ENCODE measurements at regions not wholly inside any gene's neighbourhood (a gene's known extent, or its start where the extent isn't known, plus 50 kb on each side); places are given as distances from the start of the nearest gene placed in this dataset.

DNA sequence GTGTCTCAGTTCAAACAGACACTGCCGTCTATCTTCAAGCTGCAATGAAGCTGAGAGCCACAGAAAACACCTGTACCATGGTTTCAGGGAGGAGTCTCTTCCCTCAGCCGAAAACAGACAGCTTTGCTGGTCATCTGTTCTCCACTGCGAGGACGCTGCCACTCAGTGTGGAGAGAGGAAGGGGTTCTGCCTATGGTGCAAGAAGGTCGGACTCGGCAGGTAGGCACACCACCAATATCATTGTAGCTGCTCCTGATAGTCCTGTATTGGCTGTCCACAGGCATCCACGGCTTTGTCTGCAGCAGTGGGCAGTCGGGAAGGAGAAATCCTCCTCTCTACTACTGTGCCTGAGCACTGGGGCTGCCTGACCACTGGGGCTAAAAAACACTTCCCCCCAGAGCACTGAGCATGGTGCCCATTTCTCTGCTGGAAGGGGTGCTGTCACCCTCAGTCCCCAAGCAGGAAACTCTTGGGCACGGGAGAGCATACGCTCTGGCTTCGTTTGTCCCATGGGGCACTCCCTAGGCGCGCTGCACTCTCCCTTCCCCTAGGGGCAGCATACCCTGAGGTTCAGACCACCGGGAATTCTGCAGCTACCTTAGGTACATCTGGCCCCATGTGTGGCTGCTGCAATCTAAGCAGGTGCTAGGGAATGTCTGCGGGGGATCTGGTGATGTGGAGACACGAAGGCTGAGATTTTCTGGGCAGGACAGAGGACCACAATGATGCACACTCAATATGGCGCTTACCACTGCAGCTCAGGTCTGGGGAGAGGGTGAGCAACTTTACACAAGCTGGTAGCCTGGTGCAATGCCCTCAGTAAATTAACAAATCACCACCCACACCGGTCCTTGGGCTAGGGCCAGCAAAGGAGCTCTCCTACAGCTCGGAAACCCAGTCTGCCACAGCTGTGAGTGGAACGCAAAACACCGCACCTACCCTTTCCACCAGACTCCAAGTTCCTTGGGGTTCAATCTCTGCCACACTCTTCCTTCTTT lies 880.9 kb upstream of the SEMA6A start:
- Histone ChIP-seq H3K9ac (ENCODE audit: control insufficient read depth, insufficient read depth, low read length) (no peak overlapping the region), H3K27ac (ENCODE audit: control insufficient read depth, insufficient read depth) (no peak overlapping the region), H3K36me3 (ENCODE audit: control insufficient read depth in 2 of 2, insufficient read depth in 2 of 2, low read length in 1 of 2) (no peaks in the 10 kb centered on the region), H2AFZ (ENCODE audit: control insufficient read depth, low read depth, low read length) (peak overlapping the region; percentile 65), H3K27me3 (replicated peaks in 1 of 2; ENCODE audit: control insufficient read depth in 2 of 2, insufficient read depth in 2 of 2, low read length in 1 of 2) (no peaks in the 10 kb centered on the region), H3K4me3 (peak overlapping the region; percentile 1; the same call in 1 of the 2 replicates), H4K20me1 (ENCODE audit: control insufficient read depth, insufficient read depth) (no peaks in the 10 kb centered on the region), H3K4me2 (ENCODE audit: control insufficient read depth, insufficient read depth) (peak overlapping the region; percentile 46; the same call in 1 of the 2 replicates), H3K9me3 (replicated peaks; ENCODE audit: control insufficient read depth, insufficient read depth, low read length) (no peaks in the 10 kb centered on the region), H3K79me2 (ENCODE audit: control insufficient read depth, insufficient read depth, low read length) (no peaks in the 10 kb centered on the region), H3K4me1 (ENCODE audit: control insufficient read depth, insufficient read depth, low read length) (no peaks in the 10 kb centered on the region)
- WGBS (ENCODE audit: insufficient coverage, insufficient replicate concordance, low lambda C conversion rate, missing lambda C conversion rate) = 22% methylated on average over 21 of the region's 21 CpGs
- ChIA-PET RAD21 (ENCODE audit: unreplicated experiment) (interaction anchor here (0.6 to 1.9 kb wide), 10 partner anchors 13 to 1500 kb away, joined by 3 to 10 read pairs (median 3); partner anchors contain the start of gene SEMA6A), SMC1A (ENCODE audit: uncharacterized antibody, unreplicated experiment) (interaction anchor here (0.7 to 1.6 kb wide), 7 partner anchors 16 to 1157 kb away, joined by 3 to 6 read pairs (median 3); no protein-coding TSS in a partner anchor), POLR2A (no interaction called here), CTCF (interaction anchor here (0.5 to 2.9 kb wide), 47 partner anchors 9 to 1338 kb away, joined by 3 to 20 read pairs (median 4); no protein-coding TSS in a partner anchor)
- no peak for TF ChIP-seq SREBF1 (IDR thresholded peaks at IDR 0.05; ENCODE audit: low read length)
- TF ChIP-seq IKZF2 (IDR thresholded peaks at IDR 0.05) = no peak
- TF ChIP-seq BHLHE40 (IDR thresholded peaks at IDR 0.05; ENCODE audit: borderline replicate concordance in 1 of 2, low read depth in 2 of 2, low read length in 1 of 2) = 0 out of 4 replicates have a peak, but pooled peaks of 1 of the 2 experiments have one; percentile 9
- no peak for TF ChIP-seq RCOR1 (conservative IDR thresholded peaks at IDR 0.05; ENCODE audit: low read depth, low read length)
- TF ChIP-seq ZNF384 (IDR thresholded peaks at IDR 0.05; ENCODE audit: borderline replicate concordance, low read depth, low read length) = no peak
- peak in 2 of 3 experiments; percentile 33 to 36; a peak in 2 of 6 replicates for TF ChIP-seq CTCF (IDR thresholded peaks at IDR 0.05 in 2 of 3, conservative IDR thresholded peaks at IDR 0.05 in 1 of 3; ENCODE audit: control insufficient read depth in 2 of 3, extremely low read depth in 1 of 3, insufficient read depth in 1 of 3, low read depth in 3 of 3, low read length in 3 of 3)
- TF ChIP-seq TBL1XR1 (IDR thresholded peaks at IDR 0.05; ENCODE audit: low read depth, low read length) = no peak
- TF ChIP-seq ELK1 (IDR thresholded peaks at IDR 0.05; ENCODE audit: low read depth, low read length) = no peak
- peak; percentile 18; the same call in 1 of the 2 replicates for TF ChIP-seq RAD21 (IDR thresholded peaks at IDR 0.05; ENCODE audit: insufficient read depth, low read depth, low read length)
- TF ChIP-seq KDM1A (IDR thresholded peaks at IDR 0.05; ENCODE audit: borderline replicate concordance) = no peak
- BruUV-seq (replicated peaks) = no TSS peak
- in situ Hi-C loops (cut with MboI) = loop anchor here (10.0 to 25.0 kb wide), 2 partner anchors 1157 to 1339 kb away; no protein-coding TSS in a partner anchor
- ATAC-seq (peak; percentile 76), FAIRE-seq (no peak), DNase-seq (ENCODE audit: low read depth, low spot score) (no peak)
- intact Hi-C loops (cut with micrococcal nuclease; ENCODE audit: unreplicated experiment) = loop anchor here (2.0 to 10.0 kb wide), 5 partner anchors 559 to 1502 kb away; partner anchors contain the start of gene SEMA6A

Data from GM12878 (cell line).